ENCODE measurements at regions not wholly inside any gene's neighbourhood (a gene's known extent, or its start where the extent isn't known, plus 50 kb on each side); places are given as distances from the start of the nearest gene placed in this dataset.

DNA sequence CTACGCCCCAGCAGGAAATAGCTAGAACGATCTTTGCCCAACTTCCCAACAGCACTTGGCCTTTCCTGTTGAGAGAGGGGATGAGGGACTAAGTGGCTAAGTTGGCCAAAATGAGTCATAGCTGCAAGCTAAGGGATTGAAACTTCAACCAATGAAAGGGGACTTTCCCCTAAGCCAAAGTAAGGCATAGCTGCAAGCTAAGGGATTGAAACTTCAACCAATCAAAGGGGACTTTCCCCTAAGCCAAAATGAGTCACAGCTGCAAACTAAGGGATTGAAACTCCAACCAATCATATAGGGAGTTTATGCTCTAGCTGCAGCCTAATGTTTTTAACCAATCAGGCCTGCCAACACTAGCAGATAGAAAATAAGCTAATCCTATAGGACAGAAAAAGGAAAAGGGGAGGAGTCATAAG, 100.5 kb upstream of the SSTR1 start:
- Histone ChIP-seq H3K9me3 (ENCODE audit: low read length) (no peaks in the 10 kb centered on the region), H3K9ac (ENCODE audit: low read length) (no peak overlapping the region), H3K4me3 (ENCODE audit: low read length) (no peak overlapping the region), H3F3A (ENCODE audit: insufficient read depth, low read length, poor library complexity, severe bottlenecking) (no peaks in the 10 kb centered on the region), H2AFZ (ENCODE audit: low read depth, low read length) (no peak overlapping the region), H3K79me2 (replicated peaks; ENCODE audit: insufficient read depth, low read length) (no peaks in the 10 kb centered on the region), H3K27ac (ENCODE audit: low read length) (no peak overlapping the region), H3K4me2 (ENCODE audit: low read length) (no peak overlapping the region), H3K27me3 (ENCODE audit: insufficient read depth, low read depth, low read length) (no peaks in the 10 kb centered on the region), H4K20me1 (ENCODE audit: insufficient read depth) (no peaks in the 10 kb centered on the region), H3K36me3 (ENCODE audit: insufficient read depth, low read length) (no peaks in the 10 kb centered on the region), H3K9me2 (ENCODE audit: insufficient read depth, low read length) (no peaks in the 10 kb centered on the region)
- TF ChIP-seq REST (IDR thresholded peaks at IDR 0.05; ENCODE audit: borderline replicate concordance) (no peak), CTCF (IDR thresholded peaks at IDR 0.05; ENCODE audit: poor library complexity, severe bottlenecking) (no peak), MXI1 (conservative IDR thresholded peaks at IDR 0.05; ENCODE audit: poor library complexity, severe bottlenecking) (no peak), TAF1 (IDR thresholded peaks at IDR 0.05; ENCODE audit: low read depth) (no peak), EP300 (conservative IDR thresholded peaks at IDR 0.05; ENCODE audit: poor library complexity, severe bottlenecking) (no peak), POLR2AphosphoS5 (IDR thresholded peaks at IDR 0.05) (no peak), SMC3 (conservative IDR thresholded peaks at IDR 0.05; ENCODE audit: poor library complexity) (no peak), RAD21 (conservative IDR thresholded peaks at IDR 0.05) (no peak), EZH2 (IDR thresholded peaks at IDR 0.05; ENCODE audit: borderline replicate concordance, insufficient read depth, low read length, poor library complexity, severe bottlenecking) (no peak)

- Histone ChIP-seq H3K79me2 (replicated peaks; ENCODE audit: insufficient read depth, low read length) (no peaks in the 10 kb centered on the region), H3K4me2 (ENCODE audit: low read length) (no peak overlapping the region), H3F3A (ENCODE audit: insufficient read depth, low read length, poor library complexity, severe bottlenecking) (no peaks in the 10 kb centered on the region), H2AFZ (ENCODE audit: low read depth, low read length) (no peak overlapping the region), H4K20me1 (ENCODE audit: insufficient read depth) (no peaks in the 10 kb centered on the region), H3K36me3 (ENCODE audit: insufficient read depth, low read length) (no peaks in the 10 kb centered on the region), H3K9me3 (ENCODE audit: low read length) (no peaks in the 10 kb centered on the region), H3K4me3 (ENCODE audit: low read length) (no peak overlapping the region), H3K9me2 (ENCODE audit: insufficient read depth, low read length) (no peaks in the 10 kb centered on the region), H3K27me3 (ENCODE audit: insufficient read depth, low read depth, low read length) (no peaks in the 10 kb centered on the region), H3K9ac (ENCODE audit: low read length) (no peak overlapping the region), H3K27ac (ENCODE audit: low read length) (no peak overlapping the region)
- no peak for TF ChIP-seq EZH2 (IDR thresholded peaks at IDR 0.05; ENCODE audit: borderline replicate concordance, insufficient read depth, low read length, poor library complexity, severe bottlenecking)
- TF ChIP-seq POLR2AphosphoS5 (IDR thresholded peaks at IDR 0.05): no peak
- TF ChIP-seq EP300 (conservative IDR thresholded peaks at IDR 0.05; ENCODE audit: poor library complexity, severe bottlenecking): no peak
- TF ChIP-seq TAF1 (IDR thresholded peaks at IDR 0.05; ENCODE audit: low read depth): no peak
- no peak for TF ChIP-seq MXI1 (conservative IDR thresholded peaks at IDR 0.05; ENCODE audit: poor library complexity, severe bottlenecking)
- no peak for TF ChIP-seq REST (IDR thresholded peaks at IDR 0.05; ENCODE audit: borderline replicate concordance)
- no peak for TF ChIP-seq CTCF (IDR thresholded peaks at IDR 0.05; ENCODE audit: poor library complexity, severe bottlenecking)
- no peak for TF ChIP-seq RAD21 (conservative IDR thresholded peaks at IDR 0.05)
- TF ChIP-seq SMC3 (conservative IDR thresholded peaks at IDR 0.05; ENCODE audit: poor library complexity): no peak
Measured at GRCh38 chr14:38108681-38109080, 99.0 kb upstream of the SSTR1 start.

Data from neural cell (in vitro differentiated cells).